WI38 (cell line): ENCODE measurements at regions not wholly inside any gene's neighbourhood (a gene's known extent, or its start where the extent isn't known, plus 50 kb on each side); places are given as distances from the start of the nearest gene placed in this dataset.
"Not testable (repeated sequence)": the region's sequence is repeated elsewhere in the genome, so short reads cannot be mapped to it uniquely, and the experiment has no call there.

ENCODE experiments used
- H3K4me3 ChIP-seq: 2 replicates; pipeline ENCODE4 v1.5.1; 2011; ENCODE audit warnings: low read depth, mild to moderate bottlenecking, control low read depth, low read length
- CTCF ChIP-seq: IDR thresholded peaks from 2 replicates; pipeline ENCODE4 v1.5.1; 2012; ENCODE audit warnings: low read depth, mild to moderate bottlenecking, control low read depth, low read length

GRCh38 chr1:70778934-70779333 lies 268.7 kb downstream of the PTGER3 start:
- TF ChIP-seq CTCF, result no peak
- no peak overlapping the region for H3K4me3 ChIP-seq

- TF ChIP-seq CTCF, result no peak
- no peak overlapping the region for H3K4me3 ChIP-seq
Measured at GRCh38 chr1:70779571-70779970, 268.0 kb downstream of the PTGER3 start.

- TF ChIP-seq CTCF, result no peak
Measured at GRCh38 chr1:70785287-70785686, 262.3 kb downstream of the PTGER3 start.

GRCh38 chr1:70790232-70790923 lies 257.2 kb downstream of the PTGER3 start:
- no peak overlapping the region for H3K4me3 ChIP-seq
- TF ChIP-seq CTCF, result no peak

More at GRCh38 chr1:70785287-70785686, 262.3 kb downstream of the PTGER3 start:
- H3K4me3 ChIP-seq, result no peak overlapping the region

- H3K4me3 ChIP-seq, result not testable (repeated sequence)
Measured at GRCh38 chr1:70795064-70795463, 252.6 kb downstream of the PTGER3 start.

- H3K4me3 ChIP-seq, result not testable (repeated sequence)
Measured at GRCh38 chr1:70796298-70796697, 251.3 kb downstream of the PTGER3 start.

GRCh38 chr1:70802625-70803024 lies 245.0 kb downstream of the PTGER3 start:
- not testable (repeated sequence) for H3K4me3 ChIP-seq

- TF ChIP-seq CTCF, result no peak
- H3K4me3 ChIP-seq, result no peak overlapping the region
Measured at GRCh38 chr1:70805641-70806040, 242.0 kb downstream of the PTGER3 start.

- TF ChIP-seq CTCF, result no peak
- no peak overlapping the region for H3K4me3 ChIP-seq
Measured at GRCh38 chr1:70807088-70807664, 240.4 kb downstream of the PTGER3 start.
